Colonic mucosa (tissue), 4 donors: ENCODE measurements at regions not wholly inside any gene's neighbourhood (a gene's known extent, or its start where the extent isn't known, plus 50 kb on each side); places are given as distances from the start of the nearest gene placed in this dataset.

Experiments
- DNase-seq: peaks from one replicate; pipeline ENCODE4 v3.0.0-alpha.2; 2020
- H3K27ac ChIP-seq: fragments of 200-600 bp; one replicate; pipeline ENCODE4 v1.8.0; 2021
- H3K27me3 ChIP-seq: fragments of 200-600 bp; one replicate; pipeline ENCODE4 v1.8.0; 2021
- H3K36me3 ChIP-seq: fragments of 200-600 bp; one replicate; pipeline ENCODE4 v1.8.0; 2021
- H3K4me1 ChIP-seq: fragments of 200-600 bp; one replicate; pipeline ENCODE4 v1.8.0; 2021; ENCODE audit warnings: mild to moderate bottlenecking
- H3K4me3 ChIP-seq: fragments of 200-600 bp; one replicate; pipeline ENCODE4 v1.8.0; 2021
- H3K9ac ChIP-seq, 2 donors: one replicate each; pipeline ENCODE4 v1.7.0; 2013; ENCODE audit warnings: control low read depth in 2 of 2, low read depth in 2 of 2, low read length in 2 of 2
- H3K9me3 ChIP-seq: fragments of 200-600 bp; one replicate; pipeline ENCODE4 v1.8.0; 2021
- CTCF ChIP-seq: fragments of 200-600 bp; IDR thresholded peaks from one replicate; pipeline ENCODE4 v1.8.0; 2022; ENCODE audit warnings: antibody characterized with exemption, mild to moderate bottlenecking
- intact Hi-C: fragments of 100-400 bp; cut with DNase I; formaldehyde crosslinking; loops from one replicate; pipeline ENCODE4 v1.14.1; 2022
- donor health status: healthy.
- donor health status: DM: no; HTN: no; CAD: no.
- donor health status: DM: no; HTN: no; CAD: no.

- Histone ChIP-seq H3K36me3 (no peaks in the 10 kb centered on the region), H3K4me3 (no peak overlapping the region), H3K4me1 (no peaks in the 10 kb centered on the region), H3K9me3 (no peaks in the 10 kb centered on the region), H3K27me3 (no peaks in the 10 kb centered on the region), H3K9ac (no peak overlapping the region), H3K27ac (no peak overlapping the region)
- intact Hi-C loops: no loop called here
- DNase-seq: no peak
- TF ChIP-seq CTCF: no peak
Measured at GRCh38 chr12:85367936-85368335, 87.9 kb downstream of the ALX1 start.

DNA sequence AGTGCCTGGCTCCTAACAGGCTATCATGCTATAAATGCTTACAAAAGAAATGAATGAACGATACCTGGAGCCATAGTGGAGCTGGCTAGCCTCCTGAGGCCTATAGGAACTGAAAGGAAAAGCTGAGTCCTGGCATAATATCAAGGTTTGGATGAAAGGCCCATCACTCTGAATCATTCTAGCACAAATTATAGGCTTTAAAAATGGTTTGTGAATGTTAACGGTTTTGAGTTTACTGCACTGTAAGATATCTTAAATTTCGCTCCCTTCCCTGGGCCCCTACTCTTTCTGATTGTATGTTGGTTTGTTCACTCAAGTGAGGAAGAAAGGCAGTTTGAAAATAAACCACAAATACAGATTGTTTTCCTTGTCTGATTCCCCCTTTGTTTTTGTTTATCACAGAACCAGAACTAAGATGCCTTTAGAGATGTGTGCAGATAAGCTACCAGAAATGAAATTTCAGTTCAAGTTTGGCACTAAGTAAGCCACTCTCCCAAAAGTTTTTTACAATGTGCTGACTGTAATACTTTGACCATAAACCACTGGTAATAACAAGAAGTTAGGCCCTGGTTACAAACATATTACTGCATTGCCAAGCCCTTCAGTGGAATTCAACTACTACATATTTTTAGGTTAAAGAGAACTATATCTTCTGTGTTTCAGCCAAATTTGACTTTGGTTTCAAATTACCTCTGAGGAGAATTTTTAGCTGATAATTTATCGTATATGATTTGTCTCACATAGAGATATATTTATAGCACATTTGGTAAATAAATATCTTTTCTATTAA is 89.5 kb downstream of the ALX1 start:
- Histone ChIP-seq H3K9me3 (no peaks in the 10 kb centered on the region), H3K27me3 (no peaks in the 10 kb centered on the region), H3K36me3 (no peaks in the 10 kb centered on the region), H3K9ac (no peak overlapping the region), H3K4me1 (no peaks in the 10 kb centered on the region), H3K27ac (no peak overlapping the region), H3K4me3 (no peak overlapping the region)
- TF ChIP-seq CTCF: no peak
- DNase-seq: no peak
- intact Hi-C loops: no loop called here

DNA sequence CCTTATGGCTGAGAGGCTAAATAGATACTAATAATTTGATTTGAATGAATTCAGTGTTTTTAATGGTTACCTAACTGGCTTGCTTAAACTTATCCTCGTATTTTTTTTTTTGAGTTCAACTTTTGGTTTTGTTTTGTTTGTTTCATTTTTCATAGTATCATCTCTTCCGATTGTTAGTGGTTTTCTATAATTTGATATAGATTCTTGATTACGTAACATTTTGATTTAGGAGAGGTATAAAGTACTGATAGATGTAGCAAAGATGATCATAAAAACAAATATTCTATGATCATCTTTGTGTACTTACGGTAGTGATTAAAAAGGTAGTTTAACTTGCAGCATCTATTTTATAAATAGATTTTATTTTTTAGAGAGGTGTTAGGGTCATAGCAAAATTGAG is 93.0 kb downstream of the ALX1 start:
- H3K9ac ChIP-seq: no peak overlapping the region
- H3K4me3 ChIP-seq: no peak overlapping the region
- TF ChIP-seq CTCF: no peak
- H3K27me3 ChIP-seq: no peaks in the 10 kb centered on the region
- no peaks in the 10 kb centered on the region for H3K4me1 ChIP-seq
- DNase-seq: no peak
- no peaks in the 10 kb centered on the region for H3K9me3 ChIP-seq
- no peaks in the 10 kb centered on the region for H3K36me3 ChIP-seq
- H3K27ac ChIP-seq: no peak overlapping the region
- intact Hi-C loops: no loop called here

DNA sequence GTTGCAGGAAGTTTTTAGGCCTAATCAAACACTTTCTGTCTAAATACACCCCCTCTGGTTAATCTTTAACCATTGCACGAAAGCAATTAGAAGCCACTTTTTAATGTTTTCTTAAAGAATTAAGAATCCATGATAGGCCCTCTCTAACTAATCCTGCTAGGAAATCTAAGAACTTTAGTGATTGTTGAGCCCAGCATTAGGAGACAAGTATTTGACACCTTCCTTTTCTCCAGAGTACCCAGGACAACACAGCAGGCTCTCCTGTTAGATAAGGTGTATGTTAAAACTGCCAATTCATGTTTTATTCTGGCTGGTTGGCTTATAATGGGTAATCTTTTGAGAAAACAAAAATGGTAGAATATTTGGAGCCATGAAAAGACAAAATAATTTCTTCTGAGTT is 95.0 kb downstream of the ALX1 start:
- intact Hi-C loops: no loop called here
- Histone ChIP-seq H3K36me3 (no peaks in the 10 kb centered on the region), H3K4me3 (no peak overlapping the region), H3K9me3 (no peaks in the 10 kb centered on the region), H3K9ac (no peak overlapping the region), H3K27ac (no peak overlapping the region), H3K4me1 (no peaks in the 10 kb centered on the region), H3K27me3 (no peaks in the 10 kb centered on the region)
- TF ChIP-seq CTCF: no peak
- DNase-seq: no peak

GRCh38 chr12:85385406-85385805 is 105.4 kb downstream of the ALX1 start:
- Histone ChIP-seq H3K36me3 (no peaks in the 10 kb centered on the region), H3K4me3 (no peak overlapping the region), H3K27me3 (no peaks in the 10 kb centered on the region), H3K27ac (no peak overlapping the region), H3K9me3 (no peaks in the 10 kb centered on the region), H3K4me1 (no peaks in the 10 kb centered on the region), H3K9ac (no peak overlapping the region)
- intact Hi-C loops: no loop called here
- no peak for DNase-seq
- TF ChIP-seq CTCF: no peak
